ENCODE measurements at regions not wholly inside any gene's neighbourhood (a gene's known extent, or its start where the extent isn't known, plus 50 kb on each side); places are given as distances from the start of the nearest gene placed in this dataset.

- TF ChIP-seq CTCF (conservative IDR thresholded peaks at IDR 0.05; ENCODE audit: low read length) (no peak), EZH2phosphoT487 (IDR thresholded peaks at IDR 0.05; ENCODE audit: borderline replicate concordance, low read depth, low read length) (no peak)
These were observed 166.7 kb upstream of the GUCY1A2 start for GRCh38 chr11:107184986-107185385.
